Left hindlimb (tissue), 1 donor: ENCODE measurements at regions not wholly inside any gene's neighbourhood (a gene's known extent, or its start where the extent isn't known, plus 50 kb on each side); places are given as distances from the start of the nearest gene placed in this dataset.

ENCODE experiments used
- DNase-seq: peaks from one replicate; pipeline ENCODE4 v3.0.0-alpha.2; 2018

DNA sequence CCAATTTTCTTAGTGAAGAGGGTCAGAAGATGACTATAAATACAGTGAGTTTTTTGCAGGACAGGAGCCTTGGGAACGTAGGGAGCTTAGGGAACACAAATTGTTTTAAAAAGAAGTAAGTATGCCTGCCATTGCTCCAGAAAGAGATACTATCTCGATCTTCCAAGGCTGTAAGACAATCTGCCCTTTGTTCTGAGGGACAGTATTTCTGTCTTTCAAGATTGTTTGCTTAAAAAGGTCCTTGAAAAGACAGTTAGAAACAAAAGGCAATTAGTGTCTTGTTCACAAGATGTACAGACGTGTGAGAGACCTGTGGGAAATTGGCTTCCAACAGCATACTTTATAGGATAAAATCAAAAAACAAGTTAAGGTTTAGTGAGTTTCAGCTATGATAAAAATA, 321.2 kb upstream of the FAR2 start:
- no peak for DNase-seq

DNA sequence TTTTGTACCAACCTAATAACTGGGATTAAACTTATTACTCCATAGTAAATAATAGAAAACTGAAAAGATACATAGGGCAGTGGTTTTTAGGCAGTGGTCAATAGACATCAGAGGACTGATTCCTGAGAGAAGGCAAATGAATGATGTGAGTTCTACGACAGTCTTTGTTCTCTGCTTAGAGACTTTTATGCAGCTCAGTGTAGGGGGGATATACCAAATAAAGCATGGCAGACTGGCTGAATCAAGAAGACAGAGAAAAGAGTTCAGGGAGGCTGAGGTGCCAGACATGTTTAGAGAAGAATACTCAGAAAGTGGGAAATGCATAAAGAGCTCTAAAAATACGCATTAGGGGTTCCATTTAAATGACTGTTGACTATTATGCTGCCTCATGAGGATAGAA, 320.8 kb upstream of the FAR2 start:
- no peak for DNase-seq

GRCh38 chr12:28830491-28830890, 318.6 kb upstream of the FAR2 start:
- no peak for DNase-seq

DNA sequence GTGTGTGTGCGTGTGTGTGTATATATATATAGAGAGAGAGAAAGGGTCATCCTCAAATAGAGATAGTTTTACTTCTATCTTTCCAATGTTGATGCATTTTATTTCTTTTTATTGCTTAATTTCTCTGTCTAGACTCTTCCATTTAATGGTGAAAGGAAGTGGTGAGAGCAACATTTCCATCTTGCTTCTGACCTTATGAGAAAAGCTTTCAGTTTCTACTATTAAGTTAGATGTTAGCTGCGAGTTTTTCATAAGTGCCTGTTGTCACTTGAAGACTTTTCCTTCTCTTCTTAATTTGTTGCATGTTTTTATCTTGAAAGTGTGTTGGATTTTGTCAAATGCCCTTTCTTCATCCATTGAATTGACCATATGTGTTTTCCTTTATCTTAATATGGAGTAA, 304.4 kb upstream of the FAR2 start:
- no peak for DNase-seq

DNA sequence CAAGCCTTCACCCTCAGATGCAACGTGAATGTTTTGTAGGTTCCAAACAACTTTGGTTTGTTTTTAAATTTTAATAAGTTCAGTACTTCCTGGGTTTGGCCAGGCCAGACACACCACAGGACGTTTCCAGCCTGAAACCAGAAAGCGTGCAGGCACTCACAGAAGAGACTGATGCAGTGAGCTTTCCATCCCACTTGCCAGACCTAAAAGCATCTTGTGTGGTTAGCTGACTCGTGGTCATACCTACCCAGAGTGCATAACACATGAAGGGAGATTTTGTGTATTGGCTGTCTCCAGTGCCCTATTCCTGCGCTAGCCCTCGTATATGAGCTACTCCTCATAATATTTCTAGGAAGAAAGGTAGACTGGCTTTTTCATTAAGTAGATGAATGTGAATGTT, 297.3 kb upstream of the FAR2 start:
- no peak for DNase-seq

DNA sequence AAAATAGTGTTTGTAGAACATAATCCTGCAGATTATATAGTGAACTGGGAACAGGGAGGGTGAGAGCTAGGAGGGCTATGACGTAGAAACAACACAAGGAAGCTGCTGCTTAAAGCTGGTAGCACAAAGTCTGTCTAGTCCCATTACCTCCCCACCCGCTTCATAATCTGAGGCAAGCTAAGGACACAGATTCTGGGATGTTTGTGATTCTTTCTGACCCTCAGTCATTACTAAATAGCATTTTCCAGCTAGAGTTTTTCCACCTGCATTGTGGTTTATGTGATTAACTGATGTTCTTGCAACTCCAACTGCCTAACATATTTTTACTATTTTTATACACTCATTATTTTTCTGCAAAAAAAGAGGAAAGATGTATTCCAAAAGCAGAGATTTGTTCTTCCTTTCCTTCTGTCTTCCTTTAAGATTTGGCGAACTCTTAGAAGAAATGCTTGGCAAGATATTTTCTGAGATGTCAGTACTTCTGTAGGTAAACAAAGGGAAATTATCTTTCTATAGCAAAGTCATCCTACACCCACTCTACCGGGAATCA, 293.2 kb upstream of the FAR2 start:
- DNase-seq = no peak

DNA sequence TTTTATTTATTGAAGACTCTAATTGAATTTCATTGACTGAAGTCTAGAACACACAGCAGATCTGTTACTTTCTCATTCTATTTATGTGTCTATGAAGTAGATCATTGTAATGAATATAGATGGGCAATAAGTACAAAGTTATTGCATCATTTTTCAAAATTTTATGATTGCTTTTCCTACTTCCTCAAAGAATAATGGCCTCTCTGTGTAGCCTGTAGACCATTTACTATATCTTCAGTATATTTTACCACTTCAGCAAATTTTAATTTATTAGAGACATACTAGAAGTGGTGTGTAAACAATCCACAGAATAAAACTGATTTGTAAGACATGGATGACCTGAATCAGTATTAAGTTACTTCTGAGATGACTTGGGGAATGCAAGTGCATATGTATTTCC, 291.7 kb upstream of the FAR2 start:
- no peak for DNase-seq

GRCh38 chr12:28859551-28859950, 289.5 kb upstream of the FAR2 start:
- no peak for DNase-seq

GRCh38 chr12:28865776-28866175, 283.3 kb upstream of the FAR2 start:
- DNase-seq = no peak

DNA sequence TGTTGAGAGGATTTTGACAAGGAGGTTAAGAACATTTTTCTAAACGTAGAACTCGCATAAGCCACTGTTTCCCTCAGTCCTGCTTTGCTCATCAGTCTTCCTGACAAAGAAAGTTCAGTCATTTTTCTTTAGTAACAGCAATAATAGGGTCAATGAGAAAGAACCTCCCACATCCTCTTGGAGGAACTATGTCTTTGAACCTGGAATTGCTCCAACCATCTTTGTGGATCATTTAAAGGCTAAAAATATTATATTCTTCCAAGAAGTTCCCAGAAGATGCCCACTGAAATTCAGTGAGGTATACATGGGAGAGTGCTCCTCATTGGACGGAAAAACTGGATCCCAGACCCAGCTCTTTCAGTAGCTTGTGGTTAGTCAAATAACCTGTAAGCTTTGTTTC, 282.8 kb upstream of the FAR2 start:
- DNase-seq = no peak

DNA sequence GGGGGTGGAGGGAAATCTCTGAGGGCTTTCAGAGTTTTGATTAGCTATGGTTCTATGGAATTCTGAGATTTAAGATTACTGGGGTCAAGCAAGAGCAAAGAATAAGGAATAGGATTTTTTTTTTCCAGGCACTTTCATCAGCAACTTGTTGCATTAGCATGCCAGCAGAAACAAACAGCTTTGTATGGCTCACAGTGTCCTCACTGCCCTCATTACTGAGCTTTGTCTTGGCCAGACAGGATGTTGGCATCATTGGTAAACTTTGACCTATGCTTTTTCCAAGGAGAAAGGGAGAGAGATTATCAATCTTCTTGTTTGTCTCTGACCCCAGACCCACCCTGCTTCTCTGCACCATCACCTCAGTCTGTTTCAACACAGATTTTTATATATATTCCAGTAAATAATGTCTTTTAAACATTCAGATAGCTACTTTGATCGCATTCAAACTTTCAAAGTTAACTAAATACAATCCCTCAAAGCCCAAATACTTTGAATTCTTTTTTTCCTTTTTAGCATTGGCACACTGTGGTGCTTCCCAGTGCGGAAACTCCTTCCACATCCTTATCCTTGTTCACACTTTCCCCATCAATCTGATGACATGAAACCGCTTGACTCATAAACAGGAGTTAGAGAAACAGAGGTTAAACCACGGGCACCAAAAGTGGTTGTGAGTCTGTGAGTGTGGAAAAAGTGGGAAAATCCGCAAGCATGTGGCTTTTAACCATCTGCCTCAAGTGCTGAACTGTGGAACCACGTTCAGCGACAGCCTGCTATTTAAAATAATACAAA, 282.2 kb upstream of the FAR2 start:
- DNase-seq = no peak

DNA sequence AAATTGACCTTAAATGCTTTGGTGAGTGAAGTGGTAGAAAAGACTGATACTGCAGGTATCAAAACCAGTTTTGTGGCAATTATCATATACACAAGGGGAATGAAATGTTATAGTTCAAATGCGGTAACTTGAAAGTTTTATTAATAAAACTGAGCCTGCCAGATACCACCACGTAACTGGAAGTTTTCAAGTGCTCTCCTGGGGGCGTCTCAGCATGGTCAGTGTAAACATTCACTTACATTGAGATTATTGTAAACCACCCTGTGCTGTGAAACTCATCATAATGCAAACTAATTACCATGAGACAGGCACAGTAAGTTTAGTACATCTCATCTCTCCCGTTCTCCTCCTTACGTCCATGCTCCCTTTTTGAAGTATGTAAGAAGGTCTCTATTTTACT, 280.7 kb upstream of the FAR2 start:
- DNase-seq = no peak

GRCh38 chr12:28869197-28869596, 279.9 kb upstream of the FAR2 start:
- DNase-seq = no peak

- DNase-seq = no peak
These were observed 278.1 kb upstream of the FAR2 start for GRCh38 chr12:28870839-28871440.

DNA sequence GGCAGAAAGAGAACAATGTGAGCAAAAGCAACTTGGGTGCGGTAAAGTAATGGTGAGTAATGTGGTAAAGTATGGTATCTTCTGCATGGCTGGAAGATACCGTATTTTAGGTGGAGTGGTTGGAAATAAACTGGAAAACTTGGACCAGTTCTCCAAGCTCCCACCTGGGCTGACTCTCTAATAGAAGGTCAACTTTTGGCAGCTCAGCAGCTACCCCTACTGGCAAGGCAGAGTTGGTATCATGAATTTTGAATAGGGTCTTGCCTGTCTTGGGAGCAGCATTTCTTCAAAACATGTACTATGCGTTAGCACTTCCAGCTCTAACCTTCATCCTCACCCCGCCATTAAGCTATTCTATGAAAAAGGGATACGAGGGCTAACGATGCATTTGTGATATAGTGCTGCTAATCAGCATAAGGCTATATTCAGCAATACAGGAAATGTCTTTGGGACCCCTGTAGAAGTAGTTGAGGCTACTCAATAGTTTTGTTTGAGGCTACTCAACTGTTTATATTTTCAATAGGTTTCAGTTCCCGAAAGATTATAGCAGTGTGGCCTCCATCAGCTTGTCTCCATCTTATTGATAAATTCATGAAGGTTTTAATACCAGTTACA, 276.3 kb upstream of the FAR2 start:
- DNase-seq = no peak

- DNase-seq = no peak
These were observed 274.3 kb upstream of the FAR2 start for GRCh38 chr12:28874758-28875157.

GRCh38 chr12:28876196-28876798, 272.8 kb upstream of the FAR2 start:
- no peak for DNase-seq

DNA sequence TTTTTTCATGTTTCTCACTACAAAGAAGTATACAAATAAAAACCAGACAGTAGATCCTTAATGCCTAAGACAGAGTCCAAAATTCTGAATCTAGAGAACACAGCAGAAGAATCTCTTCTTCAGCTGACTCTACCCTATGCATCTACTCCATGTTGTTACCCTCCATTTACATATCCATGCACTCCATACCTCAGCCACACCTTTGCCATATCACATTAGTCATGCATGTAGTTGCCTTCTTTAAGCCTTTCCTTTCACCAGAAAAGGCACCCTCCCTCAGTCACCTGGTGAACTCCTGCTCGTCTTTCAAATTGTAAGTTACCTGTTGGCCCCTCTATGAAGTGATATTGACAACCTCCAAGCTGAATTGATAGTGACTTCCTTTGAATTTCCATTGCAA, 271.2 kb upstream of the FAR2 start:
- DNase-seq = no peak

GRCh38 chr12:28878629-28879028, 270.4 kb upstream of the FAR2 start:
- DNase-seq = no peak

DNA sequence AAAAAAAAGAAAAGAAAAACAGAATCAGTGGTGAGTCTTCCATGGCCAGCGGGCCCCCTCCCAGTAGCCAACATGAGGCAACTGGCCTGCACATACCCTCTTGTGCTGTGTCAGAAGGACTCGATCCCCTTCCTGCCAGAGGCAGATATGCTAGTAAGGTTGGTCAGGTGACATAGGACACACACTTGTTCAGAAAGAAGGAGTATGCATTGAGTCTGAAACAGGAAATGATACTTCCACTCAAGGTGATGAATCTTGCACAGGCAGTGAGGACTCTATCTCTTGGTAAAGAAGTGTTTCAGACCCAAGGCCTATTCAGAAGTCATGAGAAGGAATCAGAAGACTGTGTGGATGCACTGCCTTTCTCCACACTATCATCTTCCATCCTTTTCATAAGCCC, 269.7 kb upstream of the FAR2 start:
- no peak for DNase-seq

DNA sequence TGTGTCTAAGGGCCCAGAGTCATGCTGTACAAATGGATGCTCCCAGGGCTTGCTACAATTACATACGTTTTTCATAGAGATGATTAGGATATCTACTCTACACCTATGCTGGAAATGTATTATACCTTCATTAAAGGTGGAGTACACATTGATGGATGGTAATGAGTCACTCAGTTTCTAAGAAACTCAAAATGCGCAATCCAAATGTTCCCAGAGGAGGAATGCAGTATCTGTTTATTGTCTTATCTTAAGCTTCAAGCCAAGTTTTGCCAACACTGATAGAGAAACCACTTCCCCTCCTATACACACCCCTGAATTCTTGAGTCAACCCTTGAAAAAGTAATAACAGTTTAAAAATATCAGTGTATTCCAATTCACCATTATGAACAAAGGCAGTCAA, 266.6 kb upstream of the FAR2 start:
- DNase-seq = no peak

GRCh38 chr12:28883406-28883997, 265.6 kb upstream of the FAR2 start:
- DNase-seq = no peak
